ENCODE measurements at regions not wholly inside any gene's neighbourhood (a gene's known extent, or its start where the extent isn't known, plus 50 kb on each side); places are given as distances from the start of the nearest gene placed in this dataset.

GRCh38 chr7:12133865-12134264 lies 77.2 kb upstream of the TMEM106B start:
- no peak for DNase-seq

GRCh38 chr7:12136523-12136922 lies 74.6 kb upstream of the TMEM106B start:
- no peak for DNase-seq

- no peak for DNase-seq
These were observed 73.8 kb upstream of the TMEM106B start for GRCh38 chr7:12137283-12137682.

GRCh38 chr7:12138421-12138820 lies 72.7 kb upstream of the TMEM106B start:
- DNase-seq = no peak

GRCh38 chr7:12139416-12139815 lies 71.7 kb upstream of the TMEM106B start:
- DNase-seq = no peak

GRCh38 chr7:12146813-12147212 lies 64.3 kb upstream of the TMEM106B start:
- DNase-seq = no peak

- DNase-seq = no peak
These were observed 58.7 kb upstream of the TMEM106B start for GRCh38 chr7:12152196-12152918.

- DNase-seq = no peak
These were observed 57.0 kb upstream of the TMEM106B start for GRCh38 chr7:12154119-12154518.

GRCh38 chr7:12157517-12157916 lies 53.6 kb upstream of the TMEM106B start:
- no peak for DNase-seq

- no peak for DNase-seq
These were observed 52.6 kb upstream of the TMEM106B start for GRCh38 chr7:12158334-12159060.

- DNase-seq = no peak
These were observed 49.9 kb upstream of the TMEM106B start for GRCh38 chr7:12161146-12161545.

All from inflammatory macrophage (primary cell).